KOPT-K1 (cell line): ENCODE measurements at regions not wholly inside any gene's neighbourhood (a gene's known extent, or its start where the extent isn't known, plus 50 kb on each side); places are given as distances from the start of the nearest gene placed in this dataset.

ENCODE experiments used
- H3K27ac ChIP-seq: fragments of 200-600 bp; sonication (generic); 2 replicates; pipeline ENCODE4 v1.5.1; 2016; ENCODE audit warnings: antibody characterized with exemption, mild to moderate bottlenecking, low read depth, low read length; ENCODE audit not compliant: poor library complexity, severe bottlenecking
- H3K36me3 ChIP-seq: fragments of 200-600 bp; sonication (generic); 2 replicates; pipeline ENCODE4 v1.5.1; 2017; ENCODE audit warnings: antibody characterized with exemption, mild to moderate bottlenecking, low read length, moderate library complexity; ENCODE audit not compliant: insufficient read depth
- H3K9me3 ChIP-seq: fragments of 200-600 bp; sonication (generic); 2 replicates; pipeline ENCODE4 v1.5.1; 2017; ENCODE audit warnings: antibody characterized with exemption, low read length, mild to moderate bottlenecking; ENCODE audit not compliant: insufficient read depth, poor library complexity, severe bottlenecking

- H3K27ac ChIP-seq, result no peak overlapping the region
- H3K36me3 ChIP-seq, result no peaks in the 10 kb centered on the region
- H3K9me3 ChIP-seq, result peaks cover 11% of the 10 kb centered on the region
Observed at GRCh38 chr7:136312592-136312991, 335.4 kb upstream of the MTPN start.

- Histone ChIP-seq H3K9me3 (peaks cover 11% of the 10 kb centered on the region), H3K36me3 (no peaks in the 10 kb centered on the region), H3K27ac (no peak overlapping the region)
Observed at GRCh38 chr7:136309407-136309806, 332.2 kb upstream of the MTPN start.

GRCh38 chr7:136308230-136308629 is 331.1 kb upstream of the MTPN start:
- Histone ChIP-seq H3K36me3 (no peaks in the 10 kb centered on the region), H3K9me3 (peaks cover 11% of the 10 kb centered on the region), H3K27ac (no peak overlapping the region)

- no peak overlapping the region for H3K27ac ChIP-seq
- peaks cover 2% of the 10 kb centered on the region for H3K9me3 ChIP-seq
- no peaks in the 10 kb centered on the region for H3K36me3 ChIP-seq
Observed at GRCh38 chr7:136303162-136303561, 326.0 kb upstream of the MTPN start.

GRCh38 chr7:136302049-136302448 is 324.9 kb upstream of the MTPN start:
- Histone ChIP-seq H3K9me3 (no peaks in the 10 kb centered on the region), H3K27ac (no peak overlapping the region), H3K36me3 (no peaks in the 10 kb centered on the region)

GRCh38 chr7:136294977-136295376 is 317.8 kb upstream of the MTPN start:
- Histone ChIP-seq H3K9me3 (no peaks in the 10 kb centered on the region), H3K36me3 (no peaks in the 10 kb centered on the region), H3K27ac (no peak overlapping the region)

- H3K27ac ChIP-seq, result no peak overlapping the region
- no peaks in the 10 kb centered on the region for H3K36me3 ChIP-seq
- no peaks in the 10 kb centered on the region for H3K9me3 ChIP-seq
Observed at GRCh38 chr7:136293841-136294391, 316.8 kb upstream of the MTPN start.

- no peak overlapping the region for H3K27ac ChIP-seq
- no peaks in the 10 kb centered on the region for H3K9me3 ChIP-seq
- H3K36me3 ChIP-seq, result no peaks in the 10 kb centered on the region
Observed at GRCh38 chr7:136293272-136293671, 316.1 kb upstream of the MTPN start.

GRCh38 chr7:136292365-136292764 is 315.2 kb upstream of the MTPN start:
- Histone ChIP-seq H3K9me3 (no peaks in the 10 kb centered on the region), H3K27ac (no peak overlapping the region), H3K36me3 (no peaks in the 10 kb centered on the region)

- Histone ChIP-seq H3K27ac (no peak overlapping the region), H3K36me3 (no peaks in the 10 kb centered on the region), H3K9me3 (no peaks in the 10 kb centered on the region)
Observed at GRCh38 chr7:136290351-136290750, 313.2 kb upstream of the MTPN start.

GRCh38 chr7:136278057-136278456 is 300.9 kb upstream of the MTPN start:
- Histone ChIP-seq H3K9me3 (no peaks in the 10 kb centered on the region), H3K27ac (no peak overlapping the region), H3K36me3 (no peaks in the 10 kb centered on the region)

GRCh38 chr7:136275794-136276193 is 298.6 kb upstream of the MTPN start:
- no peaks in the 10 kb centered on the region for H3K36me3 ChIP-seq
- no peak overlapping the region for H3K27ac ChIP-seq
- H3K9me3 ChIP-seq, result no peaks in the 10 kb centered on the region

GRCh38 chr7:136274636-136275345 is 297.6 kb upstream of the MTPN start:
- Histone ChIP-seq H3K9me3 (no peaks in the 10 kb centered on the region), H3K36me3 (no peaks in the 10 kb centered on the region), H3K27ac (no peak overlapping the region)

- no peak overlapping the region for H3K27ac ChIP-seq
Observed at GRCh38 chr7:136272934-136273333, 295.8 kb upstream of the MTPN start.

GRCh38 chr7:136267822-136268221 is 290.7 kb upstream of the MTPN start:
- no peak overlapping the region for H3K27ac ChIP-seq
- peaks cover 23% of the 10 kb centered on the region for H3K9me3 ChIP-seq
- H3K36me3 ChIP-seq, result no peaks in the 10 kb centered on the region

More at GRCh38 chr7:136272934-136273333, 295.8 kb upstream of the MTPN start:
- Histone ChIP-seq H3K36me3 (no peaks in the 10 kb centered on the region), H3K9me3 (peaks cover 3% of the 10 kb centered on the region)

GRCh38 chr7:136266457-136266856 is 289.3 kb upstream of the MTPN start:
- Histone ChIP-seq H3K27ac (no peak overlapping the region), H3K9me3 (peaks cover 23% of the 10 kb centered on the region), H3K36me3 (no peaks in the 10 kb centered on the region)
